Anterior cingulate cortex (tissue), 58 donors: ENCODE measurements at regions not wholly inside any gene's neighbourhood (a gene's known extent, or its start where the extent isn't known, plus 50 kb on each side); places are given as distances from the start of the nearest gene placed in this dataset.
"Not testable (repeated sequence)": the region's sequence is repeated elsewhere in the genome, so short reads cannot be mapped to it uniquely, and the experiment has no call there.

Experiments
- DNase-seq, 58 donors: peaks; one replicate each; lab custom pipeline; 2025; lab: John Stamatoyannopoulos, UW

GRCh38 chr2:111315188-111315917, 194.6 kb downstream of the BCL2L11 start:
- not testable (repeated sequence) for DNase-seq

- not testable (repeated sequence) for DNase-seq
These were observed 195.6 kb downstream of the BCL2L11 start for GRCh38 chr2:111316221-111316741.

- DNase-seq = not testable (repeated sequence)
These were observed 196.3 kb downstream of the BCL2L11 start for GRCh38 chr2:111316881-111317549.

- not testable (repeated sequence) for DNase-seq
These were observed 198.8 kb downstream of the BCL2L11 start for GRCh38 chr2:111319552-111319951.

GRCh38 chr2:111320264-111320663, 199.6 kb downstream of the BCL2L11 start:
- not testable (repeated sequence) for DNase-seq

- not testable (repeated sequence) for DNase-seq
These were observed 200.3 kb downstream of the BCL2L11 start for GRCh38 chr2:111320965-111321364.

- not testable (repeated sequence) for DNase-seq
These were observed 202.7 kb downstream of the BCL2L11 start for GRCh38 chr2:111323384-111323783.

GRCh38 chr2:111327726-111328125, 207.0 kb downstream of the BCL2L11 start:
- not testable (repeated sequence) for DNase-seq

GRCh38 chr2:111329309-111329708, 208.6 kb downstream of the BCL2L11 start:
- not testable (repeated sequence) for DNase-seq

- DNase-seq = not testable (repeated sequence)
These were observed 210.5 kb downstream of the BCL2L11 start for GRCh38 chr2:111331099-111331724.

GRCh38 chr2:111335220-111335907, 214.7 kb downstream of the BCL2L11 start:
- not testable (repeated sequence) for DNase-seq

- DNase-seq = not testable (repeated sequence)
These were observed 217.8 kb downstream of the BCL2L11 start for GRCh38 chr2:111338474-111338873.

- DNase-seq = not testable (repeated sequence)
These were observed 218.8 kb downstream of the BCL2L11 start for GRCh38 chr2:111339476-111339875.

- DNase-seq = not testable (repeated sequence)
These were observed 223.9 kb downstream of the BCL2L11 start for GRCh38 chr2:111344590-111344989.

GRCh38 chr2:111345439-111345838, 224.7 kb downstream of the BCL2L11 start:
- not testable (repeated sequence) for DNase-seq

GRCh38 chr2:111346018-111346930, 225.6 kb downstream of the BCL2L11 start:
- DNase-seq = not testable (repeated sequence)

- DNase-seq = not testable (repeated sequence)
These were observed 227.0 kb downstream of the BCL2L11 start for GRCh38 chr2:111347695-111348094.

GRCh38 chr2:111348316-111348715, 227.6 kb downstream of the BCL2L11 start:
- DNase-seq = not testable (repeated sequence)
